Osteocyte (in vitro differentiated cells): ENCODE measurements at regions not wholly inside any gene's neighbourhood (a gene's known extent, or its start where the extent isn't known, plus 50 kb on each side); places are given as distances from the start of the nearest gene placed in this dataset.
A peak's percentile ranks its signal among the peaks of the same experiment; 100 is the strongest.

ENCODE experiments used
- DNase-seq: peaks from one replicate; pipeline ENCODE4 v3.0.0; 2021; ENCODE audit warnings: mixed read lengths; ENCODE audit not compliant: unreplicated experiment; ENCODE audit errors: extremely low spot score
- H3K27ac Mint-ChIP-seq: one replicate; pipeline ENCODE4 v1.8.0; 2021; ENCODE audit warnings: mild to moderate bottlenecking, mixed read lengths; ENCODE audit not compliant: unreplicated experiment
- H3K27me3 Mint-ChIP-seq: one replicate; pipeline ENCODE4 v1.8.0; 2021; ENCODE audit warnings: mixed read lengths; ENCODE audit not compliant: unreplicated experiment
- H3K36me3 Mint-ChIP-seq: one replicate; pipeline ENCODE4 v1.8.0; 2021; ENCODE audit warnings: mixed read lengths; ENCODE audit not compliant: unreplicated experiment
- H3K4me1 Mint-ChIP-seq: one replicate; pipeline ENCODE4 v1.8.0; 2021; ENCODE audit warnings: mixed read lengths; ENCODE audit not compliant: unreplicated experiment
- H3K4me3 Mint-ChIP-seq: one replicate; pipeline ENCODE4 v1.8.0; 2021; ENCODE audit warnings: mild to moderate bottlenecking, moderate library complexity, mixed read lengths; ENCODE audit not compliant: unreplicated experiment
- H3K9me3 Mint-ChIP-seq: one replicate; pipeline ENCODE4 v1.8.0; 2021; ENCODE audit warnings: mixed read lengths; ENCODE audit not compliant: unreplicated experiment
- TF ChIP-seq, protein P1 (sequence below): fragments of 200-600 bp; sonication (generic); IDR thresholded peaks from 2 replicates; pipeline ENCODE4 v1.5.0; 2021; ENCODE audit warnings: antibody characterized with exemption, mild to moderate bottlenecking, moderate library complexity

DNA sequence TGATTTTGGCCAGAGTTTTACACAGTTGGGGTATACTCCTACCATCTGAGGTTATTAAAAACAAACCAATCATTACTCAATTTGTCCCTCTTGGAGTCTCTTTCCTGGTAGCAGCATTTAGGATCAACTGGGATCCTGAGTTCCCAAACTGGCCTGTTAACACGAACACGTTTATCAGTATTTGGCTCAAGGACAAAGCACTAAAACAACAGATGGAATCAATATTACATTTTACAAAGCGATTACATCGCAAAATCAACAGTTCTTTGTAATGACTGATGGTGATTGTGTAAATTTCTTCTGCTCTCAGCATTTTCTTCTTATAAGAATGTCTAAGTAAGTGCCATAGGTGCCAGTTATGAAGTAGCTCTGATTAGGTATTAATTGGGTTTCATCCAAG, 582.9 kb upstream of the ANKRD30A start:
- no peaks in the 10 kb centered on the region for H3K27me3 Mint-ChIP-seq
- TF ChIP-seq, protein P1, sequence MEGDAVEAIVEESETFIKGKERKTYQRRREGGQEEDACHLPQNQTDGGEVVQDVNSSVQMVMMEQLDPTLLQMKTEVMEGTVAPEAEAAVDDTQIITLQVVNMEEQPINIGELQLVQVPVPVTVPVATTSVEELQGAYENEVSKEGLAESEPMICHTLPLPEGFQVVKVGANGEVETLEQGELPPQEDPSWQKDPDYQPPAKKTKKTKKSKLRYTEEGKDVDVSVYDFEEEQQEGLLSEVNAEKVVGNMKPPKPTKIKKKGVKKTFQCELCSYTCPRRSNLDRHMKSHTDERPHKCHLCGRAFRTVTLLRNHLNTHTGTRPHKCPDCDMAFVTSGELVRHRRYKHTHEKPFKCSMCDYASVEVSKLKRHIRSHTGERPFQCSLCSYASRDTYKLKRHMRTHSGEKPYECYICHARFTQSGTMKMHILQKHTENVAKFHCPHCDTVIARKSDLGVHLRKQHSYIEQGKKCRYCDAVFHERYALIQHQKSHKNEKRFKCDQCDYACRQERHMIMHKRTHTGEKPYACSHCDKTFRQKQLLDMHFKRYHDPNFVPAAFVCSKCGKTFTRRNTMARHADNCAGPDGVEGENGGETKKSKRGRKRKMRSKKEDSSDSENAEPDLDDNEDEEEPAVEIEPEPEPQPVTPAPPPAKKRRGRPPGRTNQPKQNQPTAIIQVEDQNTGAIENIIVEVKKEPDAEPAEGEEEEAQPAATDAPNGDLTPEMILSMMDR = no peak
- no peak overlapping the region for H3K27ac Mint-ChIP-seq
- no peaks in the 10 kb centered on the region for H3K9me3 Mint-ChIP-seq
- H3K4me3 Mint-ChIP-seq = no peak overlapping the region
- DNase-seq = no peak
- peaks cover 2% of the 10 kb centered on the region for H3K36me3 Mint-ChIP-seq
- peaks cover 17% of the 10 kb centered on the region for H3K4me1 Mint-ChIP-seq

DNA sequence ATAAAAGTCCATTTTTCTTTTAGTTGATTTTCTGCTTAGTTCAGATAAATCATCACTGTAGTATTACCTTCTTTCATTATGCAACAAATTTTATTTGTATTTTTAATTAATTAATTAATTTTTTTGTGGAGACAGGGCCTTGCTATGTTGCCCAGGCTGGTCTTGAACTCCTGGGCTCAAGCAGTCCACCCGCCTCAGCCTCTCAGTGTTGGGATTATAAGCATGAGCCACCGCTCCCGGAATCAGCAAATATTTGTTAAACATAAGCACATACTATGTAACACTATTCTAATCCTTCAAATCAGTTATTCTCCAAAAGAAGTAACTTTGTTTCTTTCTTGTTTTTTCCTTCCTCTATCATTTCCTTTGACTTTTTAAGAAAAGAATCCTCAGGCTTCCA, 584.8 kb upstream of the ANKRD30A start:
- TF ChIP-seq, protein P1 = no peak
- no peaks in the 10 kb centered on the region for H3K27me3 Mint-ChIP-seq
- H3K36me3 Mint-ChIP-seq = no peaks in the 10 kb centered on the region
- H3K4me3 Mint-ChIP-seq = no peak overlapping the region
- H3K9me3 Mint-ChIP-seq = no peaks in the 10 kb centered on the region
- no peak for DNase-seq
- peaks cover 17% of the 10 kb centered on the region for H3K4me1 Mint-ChIP-seq
- H3K27ac Mint-ChIP-seq = no peak overlapping the region

DNA sequence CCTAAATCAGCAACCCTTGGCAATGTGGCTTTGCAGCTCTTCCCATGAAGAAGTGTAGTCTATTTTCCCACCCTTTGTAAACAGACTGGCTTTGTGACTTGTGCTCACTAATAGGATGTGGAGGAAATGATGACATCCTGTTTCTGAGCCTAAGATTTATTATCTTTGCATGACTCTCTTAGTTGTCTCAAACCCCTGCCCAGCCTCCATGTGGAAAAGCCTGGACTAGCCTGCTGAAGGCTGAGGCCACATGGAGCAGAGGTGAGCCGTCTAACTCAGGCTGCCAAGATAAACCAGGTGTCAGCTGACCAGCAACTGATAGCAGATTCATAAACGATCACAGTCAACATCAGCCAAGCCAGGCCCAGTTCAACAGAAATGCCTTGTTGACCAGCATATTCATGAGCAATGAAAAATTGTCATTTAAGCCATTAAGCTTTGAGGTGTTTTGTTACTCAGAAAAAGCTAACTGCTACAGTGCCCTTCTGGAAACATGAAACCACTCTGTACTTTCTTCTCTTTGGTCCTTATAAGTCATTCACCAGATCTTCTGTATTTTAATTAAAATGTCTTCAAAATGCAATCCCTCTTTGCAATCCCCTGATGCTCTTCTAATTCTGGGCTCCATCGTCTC, 586.3 kb upstream of the ANKRD30A start:
- Mint-ChIP-seq H3K4me1 (peaks cover 32% of the 10 kb centered on the region), H3K36me3 (no peaks in the 10 kb centered on the region), H3K27ac (peak overlapping the region; percentile 60), H3K9me3 (no peaks in the 10 kb centered on the region), H3K27me3 (no peaks in the 10 kb centered on the region), H3K4me3 (no peak overlapping the region)
- DNase-seq = no peak
- TF ChIP-seq, protein P1 = no peak

DNA sequence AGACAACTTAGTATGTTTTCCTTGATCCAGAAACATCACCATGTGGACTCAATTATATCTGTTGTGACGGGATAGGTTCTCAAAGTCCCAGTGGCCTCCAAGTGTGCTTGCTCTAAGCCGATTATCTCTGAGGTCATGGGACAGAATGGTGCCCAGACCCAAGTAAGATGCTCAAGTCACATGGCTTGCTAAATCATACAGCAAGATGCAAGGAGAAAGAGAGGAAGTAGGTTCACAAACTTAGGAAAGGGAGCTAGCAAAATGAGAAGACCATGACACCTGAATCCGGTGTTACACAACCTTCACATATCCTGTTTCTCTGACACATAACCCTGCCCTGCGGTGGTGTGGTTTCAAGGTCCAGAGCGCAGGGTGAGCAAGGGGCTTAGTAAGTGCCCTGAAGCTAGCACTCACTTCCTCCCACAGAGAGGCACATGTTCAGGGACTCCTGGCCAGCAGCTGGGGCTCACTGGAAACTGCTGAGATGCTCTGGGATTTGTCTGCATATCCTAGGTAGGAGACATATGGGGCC, 590.9 kb upstream of the ANKRD30A start:
- DNase-seq = no peak

DNA sequence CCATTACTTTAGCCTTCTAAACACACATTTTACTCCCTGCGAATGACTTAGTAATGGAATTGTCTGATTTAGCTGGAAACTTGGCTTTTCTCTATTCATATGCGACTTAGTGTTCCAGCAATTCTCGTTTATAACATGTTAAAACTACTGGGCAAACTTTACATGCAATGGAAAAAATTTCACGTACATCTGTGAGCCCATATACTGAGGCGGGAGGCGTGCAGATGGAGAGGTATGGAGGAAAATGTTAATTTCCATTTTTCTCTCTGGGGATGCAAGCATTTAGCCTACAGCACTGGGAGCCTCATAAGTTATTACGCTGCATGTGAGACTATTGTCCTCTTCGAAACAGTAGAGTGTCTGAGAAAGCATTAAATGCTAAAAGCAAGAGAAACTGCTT, 591.5 kb upstream of the ANKRD30A start:
- Mint-ChIP-seq H3K9me3 (peaks cover 3% of the 10 kb centered on the region), H3K4me1 (peaks cover 27% of the 10 kb centered on the region), H3K4me3 (no peak overlapping the region), H3K27ac (peak overlapping the region; percentile 86), H3K36me3 (peaks cover 2% of the 10 kb centered on the region), H3K27me3 (no peaks in the 10 kb centered on the region)
- no peak for DNase-seq
- TF ChIP-seq, protein P1 = no peak

More for the DNA sequence above, 590.9 kb upstream of the ANKRD30A start:
- peaks cover under 1% of the 10 kb centered on the region for H3K9me3 Mint-ChIP-seq
- peak overlapping the region; percentile 23 for H3K4me3 Mint-ChIP-seq
- TF ChIP-seq, protein P1 = no peak
- no peaks in the 10 kb centered on the region for H3K27me3 Mint-ChIP-seq
- H3K27ac Mint-ChIP-seq = peak overlapping the region; percentile 86
- peaks cover 33% of the 10 kb centered on the region for H3K4me1 Mint-ChIP-seq
- H3K36me3 Mint-ChIP-seq = peaks cover under 1% of the 10 kb centered on the region
